HG03066 (cell line): ENCODE measurements at regions not wholly inside any gene's neighbourhood (a gene's known extent, or its start where the extent isn't known, plus 50 kb on each side); places are given as distances from the start of the nearest gene placed in this dataset.

ENCODE experiments used
- ATAC-seq: cut with Tn5 transposase; IDR thresholded peaks from one replicate; pipeline ENCODE4 v1.9.1; 2021; ENCODE audit warnings: low read depth; ENCODE audit not compliant: unreplicated experiment

- ATAC-seq = no peak
Observed at GRCh38 chr21:32184485-32184884, 94.4 kb downstream of the MIS18A start.

- ATAC-seq = no peak
Observed at GRCh38 chr21:32184065-32184464, 94.8 kb downstream of the MIS18A start.

GRCh38 chr21:32183396-32183795, 95.5 kb downstream of the MIS18A start:
- no peak for ATAC-seq

- no peak for ATAC-seq
Observed at GRCh38 chr21:32182449-32182848, 96.4 kb downstream of the MIS18A start.

GRCh38 chr21:32181457-32181856, 97.4 kb downstream of the MIS18A start:
- no peak for ATAC-seq

- no peak for ATAC-seq
Observed at GRCh38 chr21:32174819-32175218, 104.0 kb downstream of the MIS18A start.

GRCh38 chr21:32173121-32173724, 105.6 kb downstream of the MIS18A start:
- ATAC-seq = no peak

GRCh38 chr21:32172106-32172505, 106.7 kb downstream of the MIS18A start:
- ATAC-seq = no peak

GRCh38 chr21:32167513-32167912, 111.3 kb downstream of the MIS18A start:
- no peak for ATAC-seq

- ATAC-seq = no peak
Observed at GRCh38 chr21:32163386-32163785, 115.5 kb downstream of the MIS18A start.

GRCh38 chr21:32162727-32163320, 116.0 kb downstream of the MIS18A start:
- ATAC-seq = no peak

- no peak for ATAC-seq
Observed at GRCh38 chr21:32155226-32155625, 123.6 kb downstream of the MIS18A start.

GRCh38 chr21:32147041-32147440, 131.8 kb downstream of the MIS18A start:
- ATAC-seq = no peak

GRCh38 chr21:32144851-32145250, 134.0 kb downstream of the MIS18A start:
- ATAC-seq = no peak

GRCh38 chr21:32143241-32143939, 135.5 kb downstream of the MIS18A start:
- no peak for ATAC-seq

- no peak for ATAC-seq
Observed at GRCh38 chr21:32141318-32141633, 137.6 kb downstream of the MIS18A start.

- no peak for ATAC-seq
Observed at GRCh38 chr21:32140604-32141317, 138.1 kb downstream of the MIS18A start.

- ATAC-seq = no peak
Observed at GRCh38 chr21:32140151-32140550, 138.7 kb downstream of the MIS18A start.

- ATAC-seq = no peak
Observed at GRCh38 chr21:32138658-32139057, 140.2 kb downstream of the MIS18A start.

- no peak for ATAC-seq
Observed at GRCh38 chr21:32137931-32138330, 140.9 kb downstream of the MIS18A start.

- no peak for ATAC-seq
Observed at GRCh38 chr21:32137266-32137665, 141.6 kb downstream of the MIS18A start.

GRCh38 chr21:32136546-32136945, 142.3 kb downstream of the MIS18A start:
- ATAC-seq = no peak
